DOHH2 (cell line): ENCODE measurements at regions not wholly inside any gene's neighbourhood (a gene's known extent, or its start where the extent isn't known, plus 50 kb on each side); places are given as distances from the start of the nearest gene placed in this dataset.
A peak's percentile ranks its signal among the peaks of the same experiment; 100 is the strongest.

Experiments
- EZH2phosphoT487 ChIP-seq: fragments of 200-600 bp; sonication (generic); IDR thresholded peaks from 2 replicates; pipeline ENCODE4 v1.6.1; 2017; ENCODE audit warnings: borderline replicate concordance, mild to moderate bottlenecking, antibody characterized with exemption, low read length, moderate library complexity, mixed read lengths
- TF ChIP-seq, protein P1 (sequence below): fragments of 200-600 bp; sonication (generic); IDR thresholded peaks from one replicate; pipeline ENCODE4 v1.5.1; 2014; ENCODE audit warnings: antibody characterized with exemption, mild to moderate bottlenecking, low read depth, low read length; ENCODE audit not compliant: poor library complexity, severe bottlenecking

DNA sequence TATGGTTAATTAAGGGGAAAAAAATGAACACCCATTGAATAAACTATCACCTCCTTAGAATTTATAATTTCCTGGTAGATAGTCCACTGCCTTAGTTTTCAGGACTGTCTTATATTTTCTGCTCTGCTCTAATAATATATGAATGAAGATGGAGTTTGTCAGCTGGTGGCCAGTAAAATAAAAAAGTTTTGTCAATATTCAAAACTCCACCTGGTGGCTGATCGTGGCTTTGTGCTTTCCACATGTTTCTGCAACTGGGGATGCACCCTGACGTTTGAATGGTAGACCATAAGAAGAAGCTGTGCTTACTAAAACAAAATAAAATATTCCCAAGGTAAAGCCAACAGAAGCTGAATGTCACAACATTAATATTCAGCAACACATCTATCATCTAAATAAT is 286.6 kb upstream of the IZUMO3 start:
- TF ChIP-seq, protein P1, sequence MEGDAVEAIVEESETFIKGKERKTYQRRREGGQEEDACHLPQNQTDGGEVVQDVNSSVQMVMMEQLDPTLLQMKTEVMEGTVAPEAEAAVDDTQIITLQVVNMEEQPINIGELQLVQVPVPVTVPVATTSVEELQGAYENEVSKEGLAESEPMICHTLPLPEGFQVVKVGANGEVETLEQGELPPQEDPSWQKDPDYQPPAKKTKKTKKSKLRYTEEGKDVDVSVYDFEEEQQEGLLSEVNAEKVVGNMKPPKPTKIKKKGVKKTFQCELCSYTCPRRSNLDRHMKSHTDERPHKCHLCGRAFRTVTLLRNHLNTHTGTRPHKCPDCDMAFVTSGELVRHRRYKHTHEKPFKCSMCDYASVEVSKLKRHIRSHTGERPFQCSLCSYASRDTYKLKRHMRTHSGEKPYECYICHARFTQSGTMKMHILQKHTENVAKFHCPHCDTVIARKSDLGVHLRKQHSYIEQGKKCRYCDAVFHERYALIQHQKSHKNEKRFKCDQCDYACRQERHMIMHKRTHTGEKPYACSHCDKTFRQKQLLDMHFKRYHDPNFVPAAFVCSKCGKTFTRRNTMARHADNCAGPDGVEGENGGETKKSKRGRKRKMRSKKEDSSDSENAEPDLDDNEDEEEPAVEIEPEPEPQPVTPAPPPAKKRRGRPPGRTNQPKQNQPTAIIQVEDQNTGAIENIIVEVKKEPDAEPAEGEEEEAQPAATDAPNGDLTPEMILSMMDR, result peak; percentile 14
- TF ChIP-seq EZH2phosphoT487, result no peak
